SK-N-MC (cell line): ENCODE measurements at regions not wholly inside any gene's neighbourhood (a gene's known extent, or its start where the extent isn't known, plus 50 kb on each side); places are given as distances from the start of the nearest gene placed in this dataset.

Source experiments
- DNase-seq: peaks from one replicate; pipeline ENCODE4 v3.0.0-alpha.2; 2011; ENCODE audit warnings: low read depth, low spot score
- H3K27ac ChIP-seq: fragments of 200-600 bp; sonication (generic); 2 replicates; pipeline ENCODE4 v1.5.1; 2016; ENCODE audit warnings: mixed run types
- H3K36me3 ChIP-seq: fragments of 200-600 bp; sonication (generic); 2 replicates; pipeline ENCODE4 v1.6.1; 2017; ENCODE audit warnings: antibody characterized with exemption, low read length, mixed read lengths; ENCODE audit not compliant: insufficient read depth
- H3K4me3 ChIP-seq: fragments of 200-600 bp; sonication (generic); 2 replicates; pipeline ENCODE4 v1.5.1; 2016
- H3K9ac ChIP-seq: fragments of 200-600 bp; sonication (generic); 2 replicates; pipeline ENCODE4 v1.8.0; 2017; ENCODE audit warnings: mixed run types, mixed read lengths; ENCODE audit not compliant: insufficient read length
- H3K9me3 ChIP-seq: fragments of 200-600 bp; sonication (generic); 2 replicates; pipeline ENCODE4 v1.6.1; 2017; ENCODE audit warnings: low read depth, mild to moderate bottlenecking, antibody characterized with exemption, low read length, moderate library complexity, mixed read lengths
- EZH2 ChIP-seq: fragments of 200-600 bp; sonication (generic); IDR thresholded peaks from one replicate; pipeline ENCODE4 v1.6.1; 2017; ENCODE audit warnings: antibody characterized with exemption
- FOXP2 ChIP-seq: optimal IDR thresholded peaks from 2 replicates; pipeline ENCODE3; 2011; ENCODE audit warnings: mild to moderate bottlenecking, moderate library complexity; ENCODE audit not compliant: insufficient read depth; ENCODE audit errors: extremely low read length, control extremely low read depth
- POLR2AphosphoS5 ChIP-seq: IDR thresholded peaks from 2 replicates; pipeline ENCODE4 v1.6.1; 2012; ENCODE audit warnings: mild to moderate bottlenecking, low read depth, low read length, borderline replicate concordance

DNA sequence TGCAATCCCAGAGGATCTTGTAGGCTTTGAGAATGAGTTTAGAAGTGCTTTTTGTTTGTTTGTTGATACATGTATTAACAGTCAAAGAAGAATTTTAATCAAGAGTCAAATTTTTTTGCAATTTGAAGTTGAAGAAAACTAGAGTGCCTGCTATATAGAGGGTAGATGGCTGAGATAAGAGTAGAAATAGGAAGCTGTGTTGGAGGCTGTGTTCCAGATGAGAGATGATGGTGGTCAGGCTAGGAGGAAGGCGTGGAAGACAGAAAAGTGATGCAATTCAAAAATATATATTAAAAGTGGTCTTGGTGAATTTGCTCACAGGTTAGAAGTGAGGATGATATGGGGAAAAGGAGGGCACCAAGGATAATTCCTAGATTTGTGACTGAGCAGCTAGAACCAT, 978.3 kb downstream of the BCL11A start:
- no peaks in the 10 kb centered on the region for H3K36me3 ChIP-seq
- no peak for TF ChIP-seq EZH2
- no peak for TF ChIP-seq POLR2AphosphoS5
- no peak overlapping the region for H3K9ac ChIP-seq
- DNase-seq, result no peak
- H3K9me3 ChIP-seq, result no peaks in the 10 kb centered on the region
- H3K4me3 ChIP-seq, result no peak overlapping the region
- H3K27ac ChIP-seq, result no peak overlapping the region

DNA sequence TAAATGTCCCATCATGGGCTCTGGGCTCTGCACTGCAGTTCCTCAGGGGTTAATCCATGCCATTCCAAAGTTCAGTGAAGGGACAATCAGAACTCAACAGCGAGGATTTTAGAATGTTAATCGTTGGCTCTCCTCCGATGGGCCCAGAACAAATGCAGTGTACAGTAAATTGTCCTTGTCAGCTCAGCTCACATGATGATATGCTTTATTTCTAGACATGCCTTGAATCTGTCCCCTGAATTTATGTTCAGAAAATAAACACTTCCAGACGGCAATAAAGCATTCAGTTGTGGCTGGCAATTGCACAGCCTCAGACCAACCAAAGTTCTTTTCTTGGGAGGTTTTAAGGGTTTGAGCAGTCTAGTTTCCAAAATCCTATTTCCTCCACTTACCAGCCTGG, 981.2 kb downstream of the BCL11A start:
- Histone ChIP-seq H3K9ac (no peak overlapping the region), H3K36me3 (no peaks in the 10 kb centered on the region), H3K4me3 (no peak overlapping the region), H3K27ac (no peak overlapping the region), H3K9me3 (no peaks in the 10 kb centered on the region)
- DNase-seq, result no peak
- no peak for TF ChIP-seq POLR2AphosphoS5

DNA sequence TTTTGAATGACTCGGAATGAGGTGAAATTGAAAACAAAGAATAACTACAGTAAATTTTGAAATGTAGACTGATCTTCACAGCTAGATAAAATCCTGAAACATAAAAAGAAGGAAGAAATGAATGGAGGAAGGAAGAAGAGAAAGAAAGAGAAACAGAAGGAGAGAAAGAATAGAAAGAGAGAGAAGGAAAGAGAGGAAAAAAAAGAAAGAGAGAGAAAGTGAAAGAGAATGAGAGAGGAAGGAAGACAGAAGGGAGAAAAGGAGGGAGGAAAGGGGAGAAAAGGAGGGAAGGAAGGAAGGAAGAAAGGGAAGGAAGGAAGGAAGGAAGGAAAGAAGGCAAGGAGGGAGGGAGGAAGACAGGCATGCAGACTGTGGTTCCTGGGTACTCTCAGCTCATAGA, 982.6 kb downstream of the BCL11A start:
- no peak overlapping the region for H3K4me3 ChIP-seq
- no peaks in the 10 kb centered on the region for H3K36me3 ChIP-seq
- no peak for TF ChIP-seq FOXP2
- TF ChIP-seq EZH2, result no peak
- TF ChIP-seq POLR2AphosphoS5, result no peak
- H3K9me3 ChIP-seq, result no peaks in the 10 kb centered on the region
- H3K9ac ChIP-seq, result no peak overlapping the region
- no peak for DNase-seq
- H3K27ac ChIP-seq, result no peak overlapping the region

DNA sequence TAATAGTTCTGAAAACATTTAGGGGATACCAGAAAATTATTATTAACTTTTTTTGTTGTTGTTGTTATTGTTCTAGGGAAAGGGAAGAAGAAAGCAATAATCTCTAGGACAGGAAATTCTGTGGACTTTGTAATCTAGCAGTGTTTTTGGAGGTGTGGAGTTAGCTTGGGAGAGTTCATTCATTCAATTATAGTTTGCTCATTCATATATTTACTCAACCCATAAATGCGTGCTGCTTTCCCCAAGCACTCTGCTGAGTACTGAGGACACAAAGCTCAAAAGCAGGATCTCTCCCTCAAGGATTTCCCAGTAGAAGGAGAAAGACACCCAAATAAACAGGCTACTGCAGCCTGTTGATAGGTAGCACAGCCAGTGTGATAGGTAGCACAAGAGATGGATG, 984.3 kb downstream of the BCL11A start:
- TF ChIP-seq POLR2AphosphoS5, result no peak
- TF ChIP-seq FOXP2, result no peak
- no peak for TF ChIP-seq EZH2
- H3K4me3 ChIP-seq, result no peak overlapping the region

GRCh38 chr2:59568461-59568860, 985.0 kb downstream of the BCL11A start:
- TF ChIP-seq POLR2AphosphoS5 (no peak), EZH2 (no peak), FOXP2 (no peak)
- no peaks in the 10 kb centered on the region for H3K9me3 ChIP-seq
- DNase-seq, result no peak
- no peak overlapping the region for H3K9ac ChIP-seq
- no peak overlapping the region for H3K4me3 ChIP-seq
- no peak overlapping the region for H3K27ac ChIP-seq
- no peaks in the 10 kb centered on the region for H3K36me3 ChIP-seq

More for the DNA sequence above, 984.3 kb downstream of the BCL11A start:
- Histone ChIP-seq H3K36me3 (no peaks in the 10 kb centered on the region), H3K9me3 (no peaks in the 10 kb centered on the region), H3K27ac (no peak overlapping the region), H3K9ac (no peak overlapping the region)
- no peak for DNase-seq

DNA sequence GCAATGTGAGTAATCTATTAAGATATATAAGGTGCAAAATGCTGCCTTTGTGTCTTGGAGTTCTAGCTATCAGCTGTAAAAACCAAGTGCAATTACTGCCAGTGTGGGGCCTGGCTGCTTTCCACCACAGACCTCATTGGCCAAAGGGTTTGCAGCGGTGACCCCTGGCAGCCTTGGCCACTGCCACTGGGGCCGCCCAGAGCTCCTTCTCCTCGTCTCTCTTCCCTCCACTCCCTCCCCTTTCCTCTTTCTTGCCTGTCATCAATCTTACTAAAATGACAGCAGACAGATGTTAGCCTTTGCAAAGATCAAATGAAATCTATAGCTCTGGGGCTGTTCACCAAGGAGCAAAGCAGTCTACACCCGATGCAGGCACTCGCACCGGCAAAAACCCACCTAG, 986.3 kb downstream of the BCL11A start:
- no peak overlapping the region for H3K9ac ChIP-seq
- no peaks in the 10 kb centered on the region for H3K36me3 ChIP-seq
- H3K9me3 ChIP-seq, result no peaks in the 10 kb centered on the region
- no peak for DNase-seq
- H3K27ac ChIP-seq, result no peak overlapping the region
- TF ChIP-seq POLR2AphosphoS5, result no peak
- no peak overlapping the region for H3K4me3 ChIP-seq

DNA sequence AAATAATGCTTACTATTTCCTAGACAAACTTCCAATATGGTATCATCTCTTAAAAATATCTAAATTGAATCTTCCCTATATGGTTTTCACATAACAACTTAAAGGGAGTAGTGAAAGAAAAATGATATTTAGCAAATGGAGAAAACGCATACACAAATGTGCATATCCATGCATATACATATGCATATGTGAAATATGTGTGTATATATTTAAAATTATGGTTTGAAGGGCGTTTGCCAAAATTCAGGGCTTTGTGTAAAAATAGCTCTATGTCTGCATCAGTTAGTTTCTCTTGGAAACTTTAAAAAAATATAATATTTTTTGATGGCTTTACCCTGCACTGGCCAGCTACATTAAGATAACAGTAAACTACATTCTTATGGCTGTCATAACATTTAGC, 986.7 kb downstream of the BCL11A start:
- Histone ChIP-seq H3K4me3 (no peak overlapping the region), H3K9me3 (no peaks in the 10 kb centered on the region), H3K9ac (no peak overlapping the region), H3K36me3 (no peaks in the 10 kb centered on the region), H3K27ac (no peak overlapping the region)
- TF ChIP-seq POLR2AphosphoS5 (no peak), EZH2 (no peak), FOXP2 (no peak)
- DNase-seq, result no peak

DNA sequence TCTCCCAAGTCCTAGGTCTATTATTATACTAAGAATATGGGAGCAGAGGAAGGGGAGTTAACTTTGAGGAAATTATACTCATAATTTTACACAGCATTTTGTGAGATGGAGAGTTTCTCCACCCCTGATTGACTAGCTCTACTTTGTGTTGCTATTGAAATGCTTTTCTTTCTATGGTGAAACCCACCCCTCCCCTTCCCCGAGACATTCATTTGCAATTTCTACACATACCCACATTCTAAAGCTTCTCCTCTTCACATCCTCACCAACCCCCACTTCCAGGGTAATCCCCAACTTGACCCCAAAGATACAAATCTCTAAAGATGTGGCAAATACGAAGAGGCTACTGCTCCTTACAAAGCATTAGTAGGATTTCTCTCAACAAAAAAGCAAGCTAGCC, 992.2 kb downstream of the BCL11A start:
- Histone ChIP-seq H3K9me3 (no peaks in the 10 kb centered on the region), H3K9ac (no peak overlapping the region), H3K4me3 (no peak overlapping the region), H3K27ac (no peak overlapping the region), H3K36me3 (no peaks in the 10 kb centered on the region)
- no peak for TF ChIP-seq POLR2AphosphoS5
- no peak for TF ChIP-seq FOXP2
- no peak for TF ChIP-seq EZH2
- no peak for DNase-seq

DNA sequence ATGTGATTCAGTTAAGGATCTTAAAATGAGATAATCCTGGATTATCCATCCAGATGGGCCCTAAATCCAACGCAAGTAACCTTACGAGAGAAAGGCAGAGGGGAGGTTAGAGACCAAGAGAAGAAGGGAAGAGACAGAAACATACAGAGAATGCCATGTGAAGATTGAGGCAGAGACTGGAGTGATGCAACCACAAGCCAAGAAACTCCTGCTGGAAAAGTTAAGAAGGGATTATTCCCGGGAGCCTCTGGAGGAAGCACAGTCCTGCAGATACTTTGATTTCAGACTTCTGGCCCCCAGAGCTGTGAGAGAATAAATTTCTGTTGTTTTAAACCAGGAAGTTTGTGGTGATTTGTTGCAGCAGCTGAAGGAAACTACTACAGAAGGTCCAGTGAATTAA, 992.7 kb downstream of the BCL11A start:
- Histone ChIP-seq H3K9me3 (no peaks in the 10 kb centered on the region), H3K4me3 (no peak overlapping the region), H3K27ac (no peak overlapping the region), H3K36me3 (no peaks in the 10 kb centered on the region), H3K9ac (no peak overlapping the region)
- TF ChIP-seq POLR2AphosphoS5, result no peak
- no peak for TF ChIP-seq EZH2
- no peak for TF ChIP-seq FOXP2
- no peak for DNase-seq

GRCh38 chr2:59540864-59541263, 1012.6 kb downstream of the BCL11A start:
- Histone ChIP-seq H3K36me3 (no peaks in the 10 kb centered on the region), H3K4me3 (no peak overlapping the region), H3K27ac (no peak overlapping the region), H3K9me3 (no peaks in the 10 kb centered on the region), H3K9ac (no peak overlapping the region)
- no peak for DNase-seq
- TF ChIP-seq FOXP2, result no peak
